ENCODE measurements at regions not wholly inside any gene's neighbourhood (a gene's known extent, or its start where the extent isn't known, plus 50 kb on each side); places are given as distances from the start of the nearest gene placed in this dataset.

DNA sequence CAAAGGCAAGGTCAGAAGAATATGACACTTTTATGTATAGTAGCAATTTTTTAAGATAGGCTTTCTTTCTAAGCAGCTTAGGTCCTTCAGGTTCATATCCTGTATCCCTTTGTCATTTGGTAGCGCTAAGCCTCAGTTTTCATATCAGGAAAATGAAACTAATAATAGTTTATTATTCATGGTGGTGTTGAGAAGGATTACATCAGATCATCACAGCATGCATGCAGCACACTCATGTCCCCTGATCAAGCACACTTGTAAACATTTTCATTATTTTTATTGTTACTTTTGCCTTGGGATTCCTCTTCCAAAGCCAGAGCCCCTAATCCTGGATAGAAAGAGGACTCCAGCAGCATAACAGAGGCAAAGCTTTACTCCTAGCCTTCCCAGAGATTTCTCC is 70.2 kb upstream of the ADGRF1 start:
- Histone ChIP-seq H3K4me3 (ENCODE audit: low read depth in 2 of 2, low read length in 2 of 2) (no peak overlapping the region), H3K27me3 (ENCODE audit: control insufficient read depth, insufficient read depth, low read length) (no peaks in the 10 kb centered on the region), H3K36me3 (ENCODE audit: control insufficient read depth, insufficient read depth, low read length) (no peaks in the 10 kb centered on the region), H3K9me3 (ENCODE audit: control insufficient read depth, insufficient read depth, low read depth, low read length) (no peaks in the 10 kb centered on the region), H3K27ac (ENCODE audit: low read length) (peak overlapping the region; percentile 68; the same call in 1 of the 2 replicates), H3K4me1 (ENCODE audit: control insufficient read depth, insufficient read depth, low read length) (peaks cover 14% of the 10 kb centered on the region; the same call in 1 of the 2 replicates)
- DNase-seq (ENCODE audit: low read depth, low spot score) (no peak), ATAC-seq (no peak)
- in situ Hi-C loops (cut with HindIII; ENCODE audit: low pct_unique_long_range_greater_than_20kb, low sequenced_read_pairs) (no loop called here), intact Hi-C loops (cut with micrococcal nuclease; ENCODE audit: unreplicated experiment) (no loop called here)
- no TSS peak for BruUV-seq (replicated peaks)
- ChIA-PET POLR2A (interaction anchor here (0.7 kb wide), 1 partner anchor 9 kb away, joined by 3 read pairs; no protein-coding TSS in a partner anchor), CTCF (interaction anchor here (0.7 kb wide), 1 partner anchor 123 kb away, joined by 5 read pairs; no protein-coding TSS in a partner anchor)
- TF ChIP-seq CTCF (IDR thresholded peaks at IDR 0.05) = no peak
- TF ChIP-seq POLR2AphosphoS5 (IDR thresholded peaks at IDR 0.05; ENCODE audit: low read depth, low read length) = no peak
- TF ChIP-seq, protein P1, sequence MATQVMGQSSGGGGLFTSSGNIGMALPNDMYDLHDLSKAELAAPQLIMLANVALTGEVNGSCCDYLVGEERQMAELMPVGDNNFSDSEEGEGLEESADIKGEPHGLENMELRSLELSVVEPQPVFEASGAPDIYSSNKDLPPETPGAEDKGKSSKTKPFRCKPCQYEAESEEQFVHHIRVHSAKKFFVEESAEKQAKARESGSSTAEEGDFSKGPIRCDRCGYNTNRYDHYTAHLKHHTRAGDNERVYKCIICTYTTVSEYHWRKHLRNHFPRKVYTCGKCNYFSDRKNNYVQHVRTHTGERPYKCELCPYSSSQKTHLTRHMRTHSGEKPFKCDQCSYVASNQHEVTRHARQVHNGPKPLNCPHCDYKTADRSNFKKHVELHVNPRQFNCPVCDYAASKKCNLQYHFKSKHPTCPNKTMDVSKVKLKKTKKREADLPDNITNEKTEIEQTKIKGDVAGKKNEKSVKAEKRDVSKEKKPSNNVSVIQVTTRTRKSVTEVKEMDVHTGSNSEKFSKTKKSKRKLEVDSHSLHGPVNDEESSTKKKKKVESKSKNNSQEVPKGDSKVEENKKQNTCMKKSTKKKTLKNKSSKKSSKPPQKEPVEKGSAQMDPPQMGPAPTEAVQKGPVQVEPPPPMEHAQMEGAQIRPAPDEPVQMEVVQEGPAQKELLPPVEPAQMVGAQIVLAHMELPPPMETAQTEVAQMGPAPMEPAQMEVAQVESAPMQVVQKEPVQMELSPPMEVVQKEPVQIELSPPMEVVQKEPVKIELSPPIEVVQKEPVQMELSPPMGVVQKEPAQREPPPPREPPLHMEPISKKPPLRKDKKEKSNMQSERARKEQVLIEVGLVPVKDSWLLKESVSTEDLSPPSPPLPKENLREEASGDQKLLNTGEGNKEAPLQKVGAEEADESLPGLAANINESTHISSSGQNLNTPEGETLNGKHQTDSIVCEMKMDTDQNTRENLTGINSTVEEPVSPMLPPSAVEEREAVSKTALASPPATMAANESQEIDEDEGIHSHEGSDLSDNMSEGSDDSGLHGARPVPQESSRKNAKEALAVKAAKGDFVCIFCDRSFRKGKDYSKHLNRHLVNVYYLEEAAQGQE (IDR thresholded peaks at IDR 0.05; ENCODE audit: insufficient read depth in 1 of 2, low read depth in 2 of 2, low read length in 1 of 2) = no peak
- TF ChIP-seq SIN3A (IDR thresholded peaks at IDR 0.05; ENCODE audit: borderline replicate concordance, insufficient read depth, low read depth, low read length) = no peak
- no peak for TF ChIP-seq TCF7L2 (IDR thresholded peaks at IDR 0.05; ENCODE audit: low read depth, low read length)

DNA sequence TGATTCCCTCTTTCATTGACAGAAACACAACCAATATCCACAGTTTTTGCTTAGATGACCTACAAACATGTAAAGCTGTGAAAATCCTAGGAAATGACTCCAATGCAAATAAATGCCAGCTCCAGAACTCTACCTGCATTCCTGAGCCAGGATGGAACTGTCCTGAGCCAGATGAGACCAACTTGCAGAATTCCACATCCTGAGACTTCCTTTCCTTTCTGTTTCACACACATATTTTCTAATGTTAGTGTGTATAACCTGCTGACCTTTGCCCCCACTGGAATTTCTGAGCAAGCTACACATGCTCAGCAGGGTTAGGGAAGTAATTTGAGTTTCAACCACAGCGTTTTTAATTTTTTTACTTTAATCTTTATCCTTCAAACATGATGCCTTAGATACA is 69.6 kb upstream of the ADGRF1 start:
- Histone ChIP-seq H3K4me1 (ENCODE audit: control insufficient read depth, insufficient read depth, low read length) (peaks cover 14% of the 10 kb centered on the region; the same call in 1 of the 2 replicates), H3K27me3 (ENCODE audit: control insufficient read depth, insufficient read depth, low read length) (no peaks in the 10 kb centered on the region), H3K36me3 (ENCODE audit: control insufficient read depth, insufficient read depth, low read length) (no peaks in the 10 kb centered on the region), H3K4me3 (ENCODE audit: low read depth in 2 of 2, low read length in 2 of 2) (no peak overlapping the region), H3K9me3 (ENCODE audit: control insufficient read depth, insufficient read depth, low read depth, low read length) (no peaks in the 10 kb centered on the region), H3K27ac (ENCODE audit: low read length) (peak overlapping the region; percentile 68; the same call in 1 of the 2 replicates)
- no peak for DNase-seq (ENCODE audit: low read depth, low spot score)
- no TSS peak for BruUV-seq (replicated peaks)
- no peak for ATAC-seq
- CTCF ChIA-PET = interaction anchor here (0.7 kb wide), 1 partner anchor 124 kb away, joined by 5 read pairs; no protein-coding TSS in a partner anchor
- POLR2A ChIA-PET = interaction anchor here (0.7 kb wide), 1 partner anchor 10 kb away, joined by 3 read pairs; no protein-coding TSS in a partner anchor
- in situ Hi-C loops (cut with HindIII; ENCODE audit: low pct_unique_long_range_greater_than_20kb, low sequenced_read_pairs) = no loop called here
- TF ChIP-seq SIN3A (IDR thresholded peaks at IDR 0.05; ENCODE audit: borderline replicate concordance, insufficient read depth, low read depth, low read length) (no peak), POLR2AphosphoS5 (IDR thresholded peaks at IDR 0.05; ENCODE audit: low read depth, low read length) (no peak), TCF7L2 (IDR thresholded peaks at IDR 0.05; ENCODE audit: low read depth, low read length) (no peak), CTCF (IDR thresholded peaks at IDR 0.05) (no peak)
- TF ChIP-seq, protein P1 (IDR thresholded peaks at IDR 0.05; ENCODE audit: insufficient read depth in 1 of 2, low read depth in 2 of 2, low read length in 1 of 2) = no peak
- intact Hi-C loops (cut with micrococcal nuclease; ENCODE audit: unreplicated experiment) = no loop called here
